GM23338 (cell line): ENCODE measurements at regions not wholly inside any gene's neighbourhood (a gene's known extent, or its start where the extent isn't known, plus 50 kb on each side); places are given as distances from the start of the nearest gene placed in this dataset.

Experiments used
- ATAC-seq: fragments of 200-7000 bp; cut with Tn5 transposase; 3 replicates; pipeline ENCODE4 v1.9.1; 2020
- DNase-seq: peaks from one replicate; pipeline ENCODE4 v3.0.0-alpha.2; 2015; ENCODE audit warnings: low spot score
- H2AFZ ChIP-seq: fragments of 200-600 bp; sonication (generic); 2 replicates; pipeline ENCODE4 v1.8.0; 2016; ENCODE audit warnings: antibody characterized with exemption, mild to moderate bottlenecking, moderate library complexity
- H3F3A ChIP-seq: fragments of 200-600 bp; sonication (generic); replicated peaks from 2 replicates; pipeline ENCODE4 v1.8.0; 2017; ENCODE audit warnings: antibody characterized with exemption, mixed run types, low read depth
- H3K27ac ChIP-seq: fragments of 200-600 bp; sonication (generic); 2 replicates; pipeline ENCODE4 v1.6.1; 2016; ENCODE audit warnings: low read depth
- H3K27me3 ChIP-seq: fragments of 200-600 bp; sonication (generic); 2 replicates; pipeline ENCODE4 v1.8.0; 2016; ENCODE audit warnings: mild to moderate bottlenecking, mixed run types, moderate library complexity; ENCODE audit not compliant: insufficient read depth
- H3K36me3 ChIP-seq: fragments of 200-600 bp; sonication (generic); 2 replicates; pipeline ENCODE4 v1.8.0; 2016; ENCODE audit warnings: mild to moderate bottlenecking; ENCODE audit not compliant: insufficient read depth
- H3K4me1 ChIP-seq: fragments of 200-600 bp; sonication (generic); 2 replicates; pipeline ENCODE4 v1.8.0; 2016; ENCODE audit warnings: mild to moderate bottlenecking, moderate library complexity; ENCODE audit not compliant: insufficient read depth
- H3K4me2 ChIP-seq: fragments of 200-600 bp; sonication (generic); 2 replicates; pipeline ENCODE4 v1.7.1; 2017; ENCODE audit warnings: mixed run types
- H3K4me3 ChIP-seq: fragments of 200-600 bp; sonication (generic); 2 replicates; pipeline ENCODE4 v1.6.1; 2016; ENCODE audit warnings: mixed run types
- H3K79me2 ChIP-seq: fragments of 200-600 bp; sonication (generic); replicated peaks from 2 replicates; pipeline ENCODE4 v1.8.0; 2017; ENCODE audit warnings: mild to moderate bottlenecking; ENCODE audit not compliant: insufficient read depth
- H3K9me2 ChIP-seq: fragments of 200-600 bp; sonication (generic); 2 replicates; pipeline ENCODE4 v1.8.0; 2017; ENCODE audit not compliant: insufficient read depth
- H4K20me1 ChIP-seq: fragments of 200-600 bp; sonication (generic); replicated peaks from 2 replicates; pipeline ENCODE4 v1.8.0; 2017; ENCODE audit warnings: mild to moderate bottlenecking; ENCODE audit not compliant: insufficient read depth
- H3K27ac Mint-ChIP-seq: 2 replicates; pipeline ENCODE4 v1.8.0; 2020; ENCODE audit warnings: inconsistent platforms, mild to moderate bottlenecking, moderate library complexity, mixed read lengths
- H3K27me3 Mint-ChIP-seq: 3 replicates; pipeline ENCODE4 v1.8.0; 2022; ENCODE audit warnings: low read depth, mild to moderate bottlenecking, moderate library complexity, mixed read lengths, inconsistent platforms; ENCODE audit not compliant: insufficient read depth, poor library complexity
- H3K36me3 Mint-ChIP-seq: 3 replicates; pipeline ENCODE4 v1.8.0; 2021; ENCODE audit warnings: low read depth, mild to moderate bottlenecking, inconsistent platforms, moderate library complexity, mixed read lengths
- H3K4me1 Mint-ChIP-seq: 3 replicates; pipeline ENCODE4 v1.8.0; 2020; ENCODE audit warnings: mild to moderate bottlenecking, inconsistent platforms, mixed read lengths
- H3K4me3 Mint-ChIP-seq: 3 replicates; pipeline ENCODE4 v1.8.0; 2021; ENCODE audit warnings: moderate library complexity, mild to moderate bottlenecking, inconsistent platforms, mixed read lengths
- H3K9me3 Mint-ChIP-seq: 3 replicates; pipeline ENCODE4 v1.8.0; 2020; ENCODE audit warnings: moderate library complexity, mild to moderate bottlenecking, inconsistent platforms, mixed read lengths
- CREB1 ChIP-seq: fragments of 250-450 bp; sonication (Bioruptor Pico); IDR thresholded peaks from 2 replicates; pipeline ENCODE4 v1.5.0; 2020; ENCODE audit warnings: low read depth, mild to moderate bottlenecking, moderate library complexity
- ETS1 ChIP-seq: IDR thresholded peaks from 2 replicates; pipeline ENCODE4 v1.6.1; 2016; ENCODE audit warnings: antibody characterized with exemption
- EZH2 ChIP-seq: fragments of 200-600 bp; sonication (generic); IDR thresholded peaks from one replicate; pipeline ENCODE4 v1.8.0; 2017; ENCODE audit warnings: antibody characterized with exemption, mild to moderate bottlenecking, low read depth; ENCODE audit not compliant: unreplicated experiment
- EZH2phosphoT487 ChIP-seq: fragments of 200-600 bp; sonication (generic); IDR thresholded peaks from one replicate; pipeline ENCODE4 v1.8.1; 2018; ENCODE audit warnings: antibody characterized with exemption; ENCODE audit not compliant: unreplicated experiment
- JUNB ChIP-seq: IDR thresholded peaks from one replicate; pipeline ENCODE4 v1.6.1; 2016; ENCODE audit warnings: antibody characterized with exemption; ENCODE audit not compliant: unreplicated experiment
- NANOG ChIP-seq: IDR thresholded peaks from 2 replicates; pipeline ENCODE4 v1.6.1; 2016; ENCODE audit warnings: antibody characterized with exemption, borderline replicate concordance
- POLR2AphosphoS5 ChIP-seq: IDR thresholded peaks from 2 replicates; pipeline ENCODE4 v1.6.1; 2016; ENCODE audit warnings: antibody characterized with exemption, low read depth
- STAT1 ChIP-seq: IDR thresholded peaks from one replicate; pipeline ENCODE4 v1.6.1; 2016; ENCODE audit warnings: antibody characterized with exemption; ENCODE audit not compliant: unreplicated experiment
- ZNF114 ChIP-seq: fragments of 250-450 bp; sonication (Bioruptor Pico); IDR thresholded peaks from 2 replicates; pipeline ENCODE4 v1.5.0; 2020; ENCODE audit warnings: mild to moderate bottlenecking, moderate library complexity
- ZNF331 ChIP-seq: fragments of 250-450 bp; sonication (Bioruptor Pico); IDR thresholded peaks from 2 replicates; pipeline ENCODE4 v1.5.0; 2020; ENCODE audit warnings: low read depth, mild to moderate bottlenecking, moderate library complexity
- ZNF462 ChIP-seq: fragments of 250-450 bp; sonication (Bioruptor Pico); IDR thresholded peaks from 2 replicates; pipeline ENCODE4 v1.5.0; 2020; ENCODE audit warnings: mild to moderate bottlenecking, moderate library complexity
- TF ChIP-seq, protein P1 (sequence below), 2 experiments: fragments of 200-600 bp in 1 of 2; sonication (generic) in 1 of 2; conservative IDR thresholded peaks; 2 replicates each; pipeline versions ENCODE4 v1.5.1 to v1.6.1; 2016 to 2017; ENCODE audit warnings: antibody characterized with exemption in 2 of 2, low read depth in 2 of 2, mild to moderate bottlenecking in 2 of 2, moderate library complexity in 1 of 2
- TF ChIP-seq, protein P2 (sequence below): IDR thresholded peaks from one replicate; pipeline ENCODE4 v1.6.1; 2018; ENCODE audit warnings: antibody characterized with exemption; ENCODE audit not compliant: unreplicated experiment

DNA sequence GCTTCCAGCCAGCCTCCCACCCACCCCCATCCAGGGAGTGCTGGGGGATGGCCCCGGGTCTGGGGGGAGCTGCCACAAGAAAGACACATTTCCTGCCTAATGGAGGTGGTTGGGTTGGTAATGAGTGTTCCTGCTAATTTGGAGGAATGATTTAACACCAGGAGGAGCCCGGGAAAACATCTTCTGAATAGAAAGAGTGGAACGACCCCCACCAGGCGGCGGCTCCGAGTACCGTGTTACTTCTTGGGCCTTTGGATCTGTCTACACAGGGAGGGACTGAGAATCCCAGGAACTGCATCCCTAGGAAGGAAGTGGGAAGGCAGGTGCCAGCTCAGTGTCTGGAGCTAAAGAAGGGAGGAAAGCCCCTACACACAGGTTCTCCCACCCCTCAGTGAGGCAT, 64.6 kb downstream of the TSPAN17 start:
- peaks cover 21% of the 10 kb centered on the region for H3K27me3 Mint-ChIP-seq
- no peak for TF ChIP-seq ZNF462 (CRISPR knock-in tag)
- TF ChIP-seq EZH2, result no peak
- no peak for TF ChIP-seq CREB1 (CRISPR knock-in tag)
- TF ChIP-seq STAT1, result no peak
- TF ChIP-seq, protein P1, sequence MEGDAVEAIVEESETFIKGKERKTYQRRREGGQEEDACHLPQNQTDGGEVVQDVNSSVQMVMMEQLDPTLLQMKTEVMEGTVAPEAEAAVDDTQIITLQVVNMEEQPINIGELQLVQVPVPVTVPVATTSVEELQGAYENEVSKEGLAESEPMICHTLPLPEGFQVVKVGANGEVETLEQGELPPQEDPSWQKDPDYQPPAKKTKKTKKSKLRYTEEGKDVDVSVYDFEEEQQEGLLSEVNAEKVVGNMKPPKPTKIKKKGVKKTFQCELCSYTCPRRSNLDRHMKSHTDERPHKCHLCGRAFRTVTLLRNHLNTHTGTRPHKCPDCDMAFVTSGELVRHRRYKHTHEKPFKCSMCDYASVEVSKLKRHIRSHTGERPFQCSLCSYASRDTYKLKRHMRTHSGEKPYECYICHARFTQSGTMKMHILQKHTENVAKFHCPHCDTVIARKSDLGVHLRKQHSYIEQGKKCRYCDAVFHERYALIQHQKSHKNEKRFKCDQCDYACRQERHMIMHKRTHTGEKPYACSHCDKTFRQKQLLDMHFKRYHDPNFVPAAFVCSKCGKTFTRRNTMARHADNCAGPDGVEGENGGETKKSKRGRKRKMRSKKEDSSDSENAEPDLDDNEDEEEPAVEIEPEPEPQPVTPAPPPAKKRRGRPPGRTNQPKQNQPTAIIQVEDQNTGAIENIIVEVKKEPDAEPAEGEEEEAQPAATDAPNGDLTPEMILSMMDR (conservative IDR thresholded peaks at IDR 0.05; ENCODE audit: low read depth in 2 of 2), result no peak; a peak in 1 of 4 replicates
- TF ChIP-seq POLR2AphosphoS5, result no peak
- TF ChIP-seq, protein P2, sequence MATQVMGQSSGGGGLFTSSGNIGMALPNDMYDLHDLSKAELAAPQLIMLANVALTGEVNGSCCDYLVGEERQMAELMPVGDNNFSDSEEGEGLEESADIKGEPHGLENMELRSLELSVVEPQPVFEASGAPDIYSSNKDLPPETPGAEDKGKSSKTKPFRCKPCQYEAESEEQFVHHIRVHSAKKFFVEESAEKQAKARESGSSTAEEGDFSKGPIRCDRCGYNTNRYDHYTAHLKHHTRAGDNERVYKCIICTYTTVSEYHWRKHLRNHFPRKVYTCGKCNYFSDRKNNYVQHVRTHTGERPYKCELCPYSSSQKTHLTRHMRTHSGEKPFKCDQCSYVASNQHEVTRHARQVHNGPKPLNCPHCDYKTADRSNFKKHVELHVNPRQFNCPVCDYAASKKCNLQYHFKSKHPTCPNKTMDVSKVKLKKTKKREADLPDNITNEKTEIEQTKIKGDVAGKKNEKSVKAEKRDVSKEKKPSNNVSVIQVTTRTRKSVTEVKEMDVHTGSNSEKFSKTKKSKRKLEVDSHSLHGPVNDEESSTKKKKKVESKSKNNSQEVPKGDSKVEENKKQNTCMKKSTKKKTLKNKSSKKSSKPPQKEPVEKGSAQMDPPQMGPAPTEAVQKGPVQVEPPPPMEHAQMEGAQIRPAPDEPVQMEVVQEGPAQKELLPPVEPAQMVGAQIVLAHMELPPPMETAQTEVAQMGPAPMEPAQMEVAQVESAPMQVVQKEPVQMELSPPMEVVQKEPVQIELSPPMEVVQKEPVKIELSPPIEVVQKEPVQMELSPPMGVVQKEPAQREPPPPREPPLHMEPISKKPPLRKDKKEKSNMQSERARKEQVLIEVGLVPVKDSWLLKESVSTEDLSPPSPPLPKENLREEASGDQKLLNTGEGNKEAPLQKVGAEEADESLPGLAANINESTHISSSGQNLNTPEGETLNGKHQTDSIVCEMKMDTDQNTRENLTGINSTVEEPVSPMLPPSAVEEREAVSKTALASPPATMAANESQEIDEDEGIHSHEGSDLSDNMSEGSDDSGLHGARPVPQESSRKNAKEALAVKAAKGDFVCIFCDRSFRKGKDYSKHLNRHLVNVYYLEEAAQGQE, result no peak
- TF ChIP-seq JUNB, result no peak
- TF ChIP-seq ZNF331 (CRISPR knock-in tag), result no peak
- no peak for TF ChIP-seq ZNF114 (CRISPR knock-in tag)
- no peak for TF ChIP-seq ETS1
- no peak for TF ChIP-seq EZH2phosphoT487
- TF ChIP-seq NANOG, result no peak

More for the DNA sequence above, 64.6 kb downstream of the TSPAN17 start:
- Histone ChIP-seq H2AFZ (peak overlapping the region; percentile 89), H3K79me2 (no peaks in the 10 kb centered on the region), H3K27ac (no peak overlapping the region), H4K20me1 (no peaks in the 10 kb centered on the region), H3F3A (no peaks in the 10 kb centered on the region), H3K4me1 (peaks cover 6% of the 10 kb centered on the region; the same call in 1 of the 2 replicates), H3K36me3 (no peaks in the 10 kb centered on the region), H3K4me3 (no peak overlapping the region), H3K4me2 (peak overlapping the region; percentile 14; the same call in 1 of the 2 replicates), H3K27me3 (no peaks in the 10 kb centered on the region), H3K9me2 (no peaks in the 10 kb centered on the region)
- Mint-ChIP-seq H3K36me3 (peaks cover 9% of the 10 kb centered on the region; the same call in 2 of the 3 replicates), H3K9me3 (peaks cover 16% of the 10 kb centered on the region), H3K27ac (no peak overlapping the region), H3K4me1 (peaks cover 17% of the 10 kb centered on the region), H3K4me3 (no peak overlapping the region)
- ATAC-seq, result peak; percentile 57
- DNase-seq, result peak; percentile 53
